Common myeloid progenitor, CD34-positive (primary cell): ENCODE measurements at regions not wholly inside any gene's neighbourhood (a gene's known extent, or its start where the extent isn't known, plus 50 kb on each side); places are given as distances from the start of the nearest gene placed in this dataset.

Experiments
- CTCF ChIA-PET: fragments of 350-600 bp; sonication (Branson Sonifier 250); formaldehyde crosslinking; loops from one replicate; lab custom pipeline; 2021; ENCODE audit warnings: antibody characterized with exemption; lab: Charles Lee
- POLR2A ChIA-PET: fragments of 350-600 bp; sonication (Branson Sonifier 250); formaldehyde crosslinking; loops from one replicate; lab custom pipeline; 2021; ENCODE audit warnings: antibody characterized with exemption; lab: Charles Lee
- DNase-seq, 3 donors: peaks; one replicate each; pipeline versions ENCODE4 v3.0.0 to v3.0.0-alpha.2; 2013
- H3K27ac ChIP-seq, 2 experiments: 1 replicate in 1 of 2; 2 replicates in 1 of 2; pipeline ENCODE4 v1.7.0; 2013; ENCODE audit warnings: inconsistent platforms in 2 of 2, low read length in 2 of 2, mild to moderate bottlenecking in 2 of 2, low read depth in 1 of 2, moderate library complexity in 1 of 2; ENCODE audit not compliant: severe bottlenecking in 2 of 2, insufficient read depth in 1 of 2, poor library complexity in 1 of 2
- H3K27me3 ChIP-seq, 5 experiments: replicated peaks in 2 of 5; 1 replicate in 3 of 5; 2 replicates in 2 of 5; pipeline versions ENCODE4 v1.6.1 to v1.7.0; 2013; ENCODE audit warnings: low read length in 4 of 5, mild to moderate bottlenecking in 2 of 5, moderate library complexity in 2 of 5, inconsistent platforms in 1 of 5; ENCODE audit not compliant: insufficient read depth in 5 of 5, control insufficient read depth in 4 of 5
- H3K36me3 ChIP-seq, 4 experiments: 1 replicate in 2 of 4; 2 replicates in 2 of 4; pipeline versions ENCODE4 v1.6.1 to v1.7.0; 2013; ENCODE audit warnings: low read length in 3 of 4, control low read depth in 1 of 4, mild to moderate bottlenecking in 1 of 4; ENCODE audit not compliant: control insufficient read depth in 4 of 4, insufficient read depth in 4 of 4
- H3K4me1 ChIP-seq, 4 experiments: 1 replicate in 3 of 4; 2 replicates in 1 of 4; pipeline versions ENCODE4 v1.6.1 to v1.7.1; 2013; ENCODE audit warnings: low read length in 3 of 4, mild to moderate bottlenecking in 3 of 4, control low read depth in 1 of 4, inconsistent platforms in 1 of 4, moderate library complexity in 1 of 4; ENCODE audit not compliant: control insufficient read depth in 4 of 4, insufficient read depth in 4 of 4; ENCODE audit errors: control extremely low read depth in 1 of 4
- H3K4me3 ChIP-seq, 7 experiments: 1 replicate in 4 of 7; 2 replicates in 3 of 7; pipeline versions ENCODE4 v1.5.1 to v1.7.0; 2013; ENCODE audit warnings: mild to moderate bottlenecking in 7 of 7, low read length in 6 of 7, moderate library complexity in 6 of 7, inconsistent platforms in 2 of 7, low read depth in 2 of 7, control low read depth in 1 of 7; ENCODE audit not compliant: insufficient read depth in 4 of 7, control insufficient read depth in 1 of 7; ENCODE audit errors: extremely low read depth in 1 of 7
- H3K9me3 ChIP-seq, 5 experiments: 1 replicate in 4 of 5; 2 replicates in 1 of 5; pipeline versions ENCODE4 v1.6.1 to v1.7.1; 2013; ENCODE audit warnings: low read length in 4 of 5, mild to moderate bottlenecking in 2 of 5, inconsistent platforms in 1 of 5, low read depth in 1 of 5, moderate library complexity in 1 of 5; ENCODE audit not compliant: control insufficient read depth in 4 of 5, insufficient read depth in 2 of 5; ENCODE audit errors: control extremely low read depth in 1 of 5
- WGBS: methylation state at CpG from one replicate; pipeline ENCODE4 v1.1.5; 2013; ENCODE audit not compliant: insufficient coverage; 5-methylcytosine and 5-hydroxymethylcytosine counted together

- WGBS = 90% methylated on average over 2 of the region's 2 CpGs
- CTCF ChIA-PET = no interaction called here
- H3K27ac ChIP-seq = no peak overlapping the region
- H3K9me3 ChIP-seq = no peaks in the 10 kb centered on the region
- no peak for DNase-seq
- no peak overlapping the region for H3K4me3 ChIP-seq
- H3K36me3 ChIP-seq = no peaks in the 10 kb centered on the region
- POLR2A ChIA-PET = no interaction called here
- no peaks in the 10 kb centered on the region for H3K4me1 ChIP-seq
- H3K27me3 ChIP-seq = peaks cover 0 to 1% (median 0%) of the 10 kb centered on the region in 5 experiments
Measured at GRCh38 chr9:120235081-120235480, 344.9 kb downstream of the CDK5RAP2 start.

GRCh38 chr9:120230227-120230626 lies 349.7 kb downstream of the CDK5RAP2 start:
- H3K27ac ChIP-seq = no peak overlapping the region
- ChIA-PET POLR2A (no interaction called here), CTCF (no interaction called here)
- no peak for DNase-seq
- H3K9me3 ChIP-seq = no peaks in the 10 kb centered on the region
- H3K4me3 ChIP-seq = no peak overlapping the region
- WGBS = 100% methylated on average over 2 of the region's 2 CpGs
- H3K4me1 ChIP-seq = no peaks in the 10 kb centered on the region
- peaks cover 0 to 3% (median 0%) of the 10 kb centered on the region in 5 experiments for H3K27me3 ChIP-seq
- no peaks in the 10 kb centered on the region for H3K36me3 ChIP-seq

GRCh38 chr9:120221844-120222243 lies 358.1 kb downstream of the CDK5RAP2 start:
- ChIA-PET CTCF (no interaction called here), POLR2A (no interaction called here)
- H3K9me3 ChIP-seq = no peaks in the 10 kb centered on the region
- no peak for DNase-seq
- H3K27ac ChIP-seq = no peak overlapping the region
- H3K27me3 ChIP-seq = no peaks in the 10 kb centered on the region
- no peaks in the 10 kb centered on the region for H3K36me3 ChIP-seq
- H3K4me1 ChIP-seq = no peaks in the 10 kb centered on the region
- H3K4me3 ChIP-seq = no peak overlapping the region
- 22% methylated on average over 2 of the region's 3 CpGs for WGBS

GRCh38 chr9:120214332-120214731 lies 365.6 kb downstream of the CDK5RAP2 start:
- ChIA-PET POLR2A (no interaction called here), CTCF (no interaction called here)
- Histone ChIP-seq H3K4me3 (no peak overlapping the region), H3K9me3 (no peaks in the 10 kb centered on the region), H3K36me3 (no peaks in the 10 kb centered on the region), H3K27ac (no peak overlapping the region), H3K27me3 (no peaks in the 10 kb centered on the region), H3K4me1 (no peaks in the 10 kb centered on the region)
- DNase-seq = no peak
- WGBS = 94% methylated on average over 11 of the region's 11 CpGs

- Histone ChIP-seq H3K27ac (no peak overlapping the region), H3K4me1 (no peaks in the 10 kb centered on the region), H3K9me3 (no peaks in the 10 kb centered on the region), H3K36me3 (no peaks in the 10 kb centered on the region), H3K27me3 (peaks cover 0 to under 1% (median 0%) of the 10 kb centered on the region in 5 experiments), H3K4me3 (no peak overlapping the region)
- DNase-seq = no peak
- 89% methylated on average over 5 of the region's 5 CpGs for WGBS
- ChIA-PET POLR2A (no interaction called here), CTCF (no interaction called here)
Measured at GRCh38 chr9:120212853-120213200, 367.1 kb downstream of the CDK5RAP2 start.

- WGBS = 75% methylated on average over 1 of the region's 2 CpGs
- Histone ChIP-seq H3K9me3 (no peaks in the 10 kb centered on the region), H3K27me3 (peaks cover 0 to 1% (median 0%) of the 10 kb centered on the region in 5 experiments), H3K4me1 (no peaks in the 10 kb centered on the region), H3K4me3 (no peak overlapping the region), H3K27ac (no peak overlapping the region), H3K36me3 (no peaks in the 10 kb centered on the region)
- DNase-seq = no peak
- ChIA-PET CTCF (interaction anchor here (0.6 kb wide), 1 partner anchor 37 kb away, joined by 4 read pairs; no protein-coding TSS in a partner anchor), POLR2A (no interaction called here)
Measured at GRCh38 chr9:120212153-120212852, 367.7 kb downstream of the CDK5RAP2 start.

GRCh38 chr9:120210274-120210673 lies 369.7 kb downstream of the CDK5RAP2 start:
- DNase-seq = no peak
- Histone ChIP-seq H3K36me3 (no peaks in the 10 kb centered on the region), H3K27me3 (peaks cover 0 to 1% (median 0%) of the 10 kb centered on the region in 5 experiments), H3K9me3 (no peaks in the 10 kb centered on the region), H3K4me1 (no peaks in the 10 kb centered on the region), H3K4me3 (no peak overlapping the region), H3K27ac (no peak overlapping the region)
- ChIA-PET POLR2A (no interaction called here), CTCF (no interaction called here)
- 95% methylated on average over 3 of the region's 4 CpGs for WGBS
